Ammon's horn (tissue), 1 donor: ENCODE measurements at regions not wholly inside any gene's neighbourhood (a gene's known extent, or its start where the extent isn't known, plus 50 kb on each side); places are given as distances from the start of the nearest gene placed in this dataset.
A peak's percentile ranks its signal among the peaks of the same experiment; 100 is the strongest.

ENCODE experiments used
- DNase-seq: peaks from one replicate; pipeline ENCODE4 v3.0.0-alpha.2; 2016; ENCODE audit warnings: low spot score

DNA sequence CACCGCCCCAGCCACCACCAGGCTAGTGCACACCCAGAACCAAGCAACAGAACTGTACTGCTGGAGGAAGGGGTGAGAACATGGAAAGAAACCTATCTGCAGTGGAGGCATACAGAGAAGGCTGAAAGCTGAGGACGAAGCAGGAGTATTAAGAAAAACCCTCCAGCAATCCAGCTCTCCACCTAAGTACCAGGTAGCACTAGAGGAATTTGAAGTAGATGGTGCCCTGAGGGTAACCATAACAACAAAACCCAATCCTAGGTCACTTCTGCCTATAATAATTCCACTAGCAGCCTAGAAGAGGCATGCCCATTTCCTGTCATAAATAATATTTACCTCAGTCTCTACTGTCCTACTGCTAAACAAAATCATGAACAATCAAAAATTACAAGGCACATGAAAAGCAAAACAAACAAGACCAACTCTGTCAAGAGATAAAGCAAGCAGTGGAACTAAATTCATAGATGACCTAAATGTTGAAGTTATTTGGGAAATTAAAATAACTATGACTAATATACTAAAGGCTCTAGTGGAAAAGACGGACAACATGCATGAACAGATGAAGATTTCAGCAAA, 51.1 kb downstream of the HYCC1 start:
- no peak for DNase-seq

- DNase-seq: no peak
Measured at GRCh38 chr7:22958742-22959141, 55.2 kb downstream of the HYCC1 start.

- DNase-seq: no peak
Measured at GRCh38 chr7:22954251-22954650, 59.7 kb downstream of the HYCC1 start.

GRCh38 chr7:22952306-22953015, 61.5 kb downstream of the HYCC1 start:
- no peak for DNase-seq

- no peak for DNase-seq
Measured at GRCh38 chr7:22949944-22950343, 64.0 kb downstream of the HYCC1 start.

DNA sequence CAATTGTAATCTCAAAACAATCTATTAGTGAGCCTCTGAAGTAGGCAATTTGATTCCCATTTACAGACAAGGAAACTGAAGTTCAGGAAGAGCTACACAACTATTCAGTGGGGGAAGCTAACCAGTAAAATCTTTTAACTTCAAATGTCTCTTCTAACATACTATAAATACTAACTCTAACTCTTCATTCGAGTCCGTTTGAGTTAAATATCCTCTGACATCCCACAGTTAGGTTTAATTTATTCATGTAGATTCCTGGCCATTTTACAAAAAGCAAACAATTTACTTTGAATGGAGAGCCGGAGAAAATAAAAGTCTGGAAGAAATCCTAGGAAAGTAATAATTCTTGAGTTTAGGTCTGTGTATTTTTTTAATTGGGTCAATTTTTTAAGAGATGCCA, 64.7 kb downstream of the HYCC1 start:
- no peak for DNase-seq

GRCh38 chr7:22948770-22949169, 65.2 kb downstream of the HYCC1 start:
- no peak for DNase-seq

- peak; percentile 15 for DNase-seq
Measured at GRCh38 chr7:22945584-22945983, 68.3 kb downstream of the HYCC1 start.

GRCh38 chr7:22944510-22944909, 69.4 kb downstream of the HYCC1 start:
- no peak for DNase-seq

DNA sequence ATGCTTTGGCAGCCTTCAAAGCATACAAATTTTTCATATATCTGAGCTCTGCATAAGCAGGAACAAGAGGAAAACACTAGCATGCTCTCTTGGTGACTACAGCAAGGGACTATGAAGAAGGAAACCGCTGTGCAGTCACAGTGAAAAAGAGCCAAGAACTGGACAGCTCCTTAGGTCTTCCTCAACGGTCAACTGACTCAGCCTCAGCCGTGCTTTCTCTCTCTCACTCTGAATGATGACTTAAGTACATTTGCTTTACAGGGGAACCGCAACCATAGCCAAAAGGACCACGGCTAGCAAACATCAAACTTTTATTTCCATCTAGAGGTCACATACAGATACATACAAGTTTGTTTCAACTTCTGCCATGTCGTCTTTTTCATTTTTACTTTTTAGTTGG, 69.9 kb downstream of the HYCC1 start:
- DNase-seq: no peak

DNA sequence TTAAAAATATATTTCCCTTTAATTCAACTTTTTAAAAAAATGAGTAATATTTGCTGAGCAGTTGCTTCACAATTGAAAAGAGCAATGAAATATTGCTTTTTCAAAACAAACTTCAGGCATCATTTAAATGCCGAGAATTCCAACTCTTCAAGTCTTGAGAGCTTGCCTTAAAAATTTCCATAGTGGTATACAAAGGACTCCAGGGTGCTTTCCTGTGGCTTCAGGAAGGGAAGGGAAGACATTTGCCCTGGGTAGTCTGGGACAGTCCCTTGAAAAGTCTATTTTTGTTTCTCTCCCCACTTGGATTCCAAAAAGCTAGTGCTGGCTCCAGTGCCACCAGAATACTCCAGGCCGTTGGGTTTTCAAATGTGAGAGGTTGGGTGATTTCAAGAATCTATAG, 71.7 kb downstream of the HYCC1 start:
- no peak for DNase-seq

- no peak for DNase-seq
Measured at GRCh38 chr7:22939842-22940241, 74.1 kb downstream of the HYCC1 start.

GRCh38 chr7:22937946-22938345, 76.0 kb downstream of the HYCC1 start:
- no peak for DNase-seq

GRCh38 chr7:22936246-22936645, 77.7 kb downstream of the HYCC1 start:
- DNase-seq: no peak

GRCh38 chr7:22935269-22935668, 78.7 kb downstream of the HYCC1 start:
- no peak for DNase-seq

GRCh38 chr7:22934473-22935065, 79.4 kb downstream of the HYCC1 start:
- no peak for DNase-seq

- no peak for DNase-seq
Measured at GRCh38 chr7:22934023-22934422, 79.9 kb downstream of the HYCC1 start.

GRCh38 chr7:22932896-22933295, 81.0 kb downstream of the HYCC1 start:
- DNase-seq: no peak

GRCh38 chr7:22931011-22931410, 82.9 kb downstream of the HYCC1 start:
- no peak for DNase-seq

DNA sequence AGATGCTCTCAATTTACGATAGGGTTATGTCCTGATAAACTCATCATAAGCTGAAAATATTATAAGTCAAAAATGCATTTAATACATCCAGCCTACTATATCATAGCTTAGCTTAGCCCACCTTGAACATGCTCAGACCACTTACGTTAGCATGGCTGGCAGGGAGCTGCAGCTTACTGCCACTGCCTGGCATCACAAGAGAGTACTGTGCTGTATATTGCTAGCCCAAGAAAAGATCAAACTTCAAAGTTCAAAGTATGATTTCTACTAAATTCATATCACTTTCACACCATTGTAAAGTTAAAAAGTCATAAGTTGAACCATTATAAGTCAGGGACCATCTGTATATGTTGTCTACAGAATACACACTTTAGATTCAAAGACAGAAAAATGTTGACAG, 91.6 kb downstream of the HYCC1 start:
- no peak for DNase-seq

DNA sequence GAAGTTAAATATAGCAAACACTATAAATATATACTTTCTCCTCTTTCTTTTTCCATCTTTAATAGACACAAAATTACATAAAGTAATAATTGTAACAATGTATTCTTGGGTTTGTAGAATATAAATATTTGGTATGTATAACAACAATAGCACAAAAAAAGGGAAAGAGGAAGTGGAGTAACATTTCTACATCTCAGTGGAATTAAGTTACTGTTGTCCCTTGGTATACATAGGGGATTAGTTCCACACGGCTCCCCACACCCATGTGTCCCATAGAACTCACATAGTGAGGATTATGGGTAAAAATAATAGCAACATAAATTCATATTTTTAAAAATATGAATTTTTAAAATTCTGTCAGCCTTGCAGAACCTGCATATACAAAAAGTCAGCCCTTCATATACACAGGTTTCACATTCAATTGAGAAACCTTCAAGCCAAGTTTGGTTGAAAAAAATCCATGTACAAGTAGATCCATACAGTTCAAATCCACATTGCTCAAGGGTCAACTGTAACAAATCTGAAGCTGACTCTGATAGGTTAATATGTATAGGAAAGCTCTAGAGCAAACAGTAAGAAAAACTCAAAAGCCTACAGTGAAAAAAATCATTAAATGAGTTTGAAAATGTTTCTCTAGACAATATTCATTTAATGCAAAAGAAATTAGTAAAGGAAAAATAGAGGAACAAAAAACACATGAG, 92.4 kb downstream of the HYCC1 start:
- DNase-seq: no peak

DNA sequence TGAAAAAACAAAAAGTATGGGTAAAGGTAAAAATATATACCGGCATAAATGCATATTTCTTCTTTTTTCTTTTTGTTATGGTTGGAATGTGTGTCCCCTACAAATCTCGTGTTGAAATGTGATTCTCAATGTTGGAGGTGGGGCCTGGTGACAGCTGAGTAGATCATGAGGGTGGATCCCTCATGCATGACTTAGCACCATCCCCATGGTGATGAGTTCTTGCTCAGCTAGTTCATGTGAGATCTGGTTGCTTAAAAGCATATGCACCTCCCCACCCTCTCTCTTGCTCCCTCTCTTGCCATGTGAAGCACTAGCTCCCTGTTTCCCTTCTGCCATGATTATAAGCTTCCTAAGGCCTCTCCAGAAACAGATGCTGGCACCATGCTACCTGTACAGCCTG, 93.3 kb downstream of the HYCC1 start:
- no peak for DNase-seq

DNA sequence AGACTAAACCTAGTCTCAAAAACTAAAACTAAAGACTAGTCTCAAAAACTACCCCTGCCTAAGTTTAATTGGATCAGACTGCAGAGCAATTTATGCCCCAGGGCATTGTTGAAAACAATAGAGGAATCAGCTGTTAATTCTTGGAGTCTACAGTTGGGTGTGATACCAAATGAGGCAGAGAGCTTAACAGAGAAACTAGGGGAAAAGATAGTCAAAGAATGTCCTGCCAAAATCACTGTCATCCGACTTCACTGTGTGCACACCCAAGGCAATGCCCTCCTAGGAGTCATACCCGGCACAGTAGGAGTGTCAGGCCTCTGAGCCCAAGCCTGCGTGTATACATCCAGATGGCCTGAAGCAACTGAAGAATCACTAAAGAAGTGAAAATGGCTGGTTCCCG, 90.5 kb upstream of the TOMM7 start:
- DNase-seq: no peak
